GM19438 (cell line): ENCODE measurements at regions not wholly inside any gene's neighbourhood (a gene's known extent, or its start where the extent isn't known, plus 50 kb on each side); places are given as distances from the start of the nearest gene placed in this dataset.

Experiments
- ATAC-seq: cut with Tn5 transposase; IDR thresholded peaks from one replicate; pipeline ENCODE4 v1.9.1; 2021; ENCODE audit warnings: low read depth; ENCODE audit not compliant: unreplicated experiment

DNA sequence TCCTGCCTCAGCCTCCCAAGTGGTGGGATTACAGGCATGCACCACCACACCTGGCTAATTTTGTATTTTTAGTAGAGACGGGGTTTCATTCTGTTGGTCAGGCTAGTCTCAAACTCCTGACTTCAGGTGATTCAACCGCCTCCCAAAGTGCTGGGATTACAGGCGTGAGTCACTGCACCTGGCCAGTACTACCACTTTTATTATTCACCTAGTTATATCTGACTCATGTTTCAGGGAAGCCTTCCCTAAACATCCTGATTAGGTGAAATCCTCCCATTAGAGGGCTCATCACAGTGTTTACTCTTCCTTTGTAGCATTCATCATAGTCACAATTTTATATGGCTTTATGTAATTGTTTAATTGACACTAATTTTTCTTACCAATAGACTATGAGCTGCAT lies 295.3 kb upstream of the SOX5 start:
- no peak for ATAC-seq

DNA sequence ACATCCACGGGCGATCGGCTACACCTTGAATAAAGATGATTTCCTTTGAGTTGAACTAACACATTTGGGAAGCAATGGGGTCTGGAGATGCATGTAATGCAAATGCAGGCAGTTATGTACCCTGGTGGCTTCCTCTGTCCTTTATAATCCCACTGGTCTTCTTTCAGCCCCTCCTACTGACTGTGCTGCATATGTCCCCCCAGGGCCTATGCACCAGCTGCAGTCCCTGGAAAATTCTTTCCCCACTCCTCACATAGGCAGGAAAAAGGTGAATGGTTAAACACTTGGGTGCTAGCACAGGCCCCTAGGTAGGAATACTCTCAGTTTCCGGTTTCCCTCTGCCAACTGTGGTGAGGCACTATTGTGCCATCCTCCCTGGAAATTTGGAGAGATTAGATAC lies 294.8 kb upstream of the SOX5 start:
- no peak for ATAC-seq

DNA sequence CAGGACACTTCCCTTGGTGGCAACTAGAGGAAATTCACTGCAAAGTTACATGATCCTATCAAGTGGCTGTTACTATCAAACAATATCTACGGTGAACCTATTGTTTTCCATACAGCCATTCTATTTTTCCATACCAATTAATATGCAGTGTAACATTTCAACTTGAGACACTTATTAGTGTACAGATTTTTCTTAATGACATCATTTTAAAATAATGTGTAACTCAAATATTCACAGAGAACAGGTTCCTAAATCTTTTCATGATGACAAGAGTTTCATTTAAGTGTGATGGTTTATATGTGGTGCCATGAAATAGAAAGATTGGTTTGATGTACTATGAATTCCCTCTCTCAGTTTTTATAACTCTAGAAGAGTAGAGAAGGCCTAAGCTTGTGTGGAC lies 291.2 kb upstream of the SOX5 start:
- ATAC-seq: no peak

DNA sequence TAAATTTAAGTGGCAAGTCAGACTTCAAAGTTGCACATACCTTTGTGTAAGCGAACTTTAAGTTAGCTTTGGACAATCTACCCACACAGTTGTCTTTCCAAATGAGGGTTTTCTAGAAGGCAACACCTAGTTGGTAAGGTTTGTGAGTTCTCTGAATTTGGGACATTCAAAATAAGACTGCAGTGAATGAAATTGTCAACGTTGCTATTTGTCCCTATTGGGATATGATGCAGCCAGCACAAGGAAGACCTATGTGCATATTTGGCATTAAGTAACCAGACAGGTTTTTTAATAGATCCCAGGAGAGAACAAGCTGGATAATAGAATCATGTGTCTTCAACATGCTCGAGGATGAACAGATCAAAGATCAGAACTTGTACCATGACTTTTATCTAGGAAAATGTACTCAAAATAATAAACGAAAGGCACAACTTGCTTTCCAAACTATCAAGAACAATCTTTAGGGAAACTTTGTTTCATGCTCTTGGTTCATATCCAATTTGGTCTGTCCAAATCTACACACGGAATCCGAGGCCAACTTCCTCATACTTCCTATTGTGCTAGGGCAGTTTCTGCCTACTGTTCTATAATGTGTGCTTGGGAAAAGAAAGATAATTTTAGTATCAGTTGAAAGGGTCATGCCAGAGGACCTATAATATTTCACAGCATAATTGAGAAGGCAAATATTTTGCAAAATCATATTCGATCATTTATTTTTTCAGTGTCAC lies 284.2 kb upstream of the SOX5 start:
- ATAC-seq: no peak

DNA sequence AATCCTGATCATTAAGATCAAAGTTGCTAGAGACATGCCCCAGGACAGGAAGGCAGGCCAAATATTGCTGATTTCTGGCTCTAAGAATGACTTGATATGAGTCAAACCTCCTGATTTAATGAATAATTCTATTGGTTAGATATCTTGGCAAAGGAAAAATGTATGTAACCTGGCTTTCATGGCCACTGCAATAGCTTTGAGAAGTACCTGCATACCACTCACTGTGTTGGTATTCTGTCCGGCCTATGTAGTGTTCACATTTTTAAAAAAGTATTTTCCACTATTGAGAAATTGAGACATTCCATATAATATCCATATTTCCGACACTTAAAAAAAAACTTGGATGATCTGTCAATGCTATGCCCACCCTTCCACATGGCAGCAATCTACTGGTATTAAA lies 283.1 kb upstream of the SOX5 start:
- no peak for ATAC-seq

DNA sequence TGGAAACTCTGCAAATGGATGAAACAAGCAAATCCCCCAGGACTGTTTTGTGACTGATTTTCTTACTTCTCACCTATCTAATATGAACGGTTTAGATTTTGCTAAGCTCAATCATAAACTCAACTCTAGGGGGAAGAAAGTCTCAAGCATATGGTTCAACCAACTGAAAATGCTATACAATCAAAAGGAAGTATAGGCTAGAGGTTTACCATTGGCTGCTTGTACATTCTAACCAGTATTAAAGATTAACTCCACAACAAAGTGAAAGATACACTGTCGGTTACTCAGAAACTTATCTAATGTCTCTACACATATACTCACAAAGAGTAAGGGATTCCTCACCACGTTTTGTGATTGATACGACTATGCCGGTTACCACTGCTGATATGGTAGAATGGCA lies 281.8 kb upstream of the SOX5 start:
- peak; percentile 90 for ATAC-seq

DNA sequence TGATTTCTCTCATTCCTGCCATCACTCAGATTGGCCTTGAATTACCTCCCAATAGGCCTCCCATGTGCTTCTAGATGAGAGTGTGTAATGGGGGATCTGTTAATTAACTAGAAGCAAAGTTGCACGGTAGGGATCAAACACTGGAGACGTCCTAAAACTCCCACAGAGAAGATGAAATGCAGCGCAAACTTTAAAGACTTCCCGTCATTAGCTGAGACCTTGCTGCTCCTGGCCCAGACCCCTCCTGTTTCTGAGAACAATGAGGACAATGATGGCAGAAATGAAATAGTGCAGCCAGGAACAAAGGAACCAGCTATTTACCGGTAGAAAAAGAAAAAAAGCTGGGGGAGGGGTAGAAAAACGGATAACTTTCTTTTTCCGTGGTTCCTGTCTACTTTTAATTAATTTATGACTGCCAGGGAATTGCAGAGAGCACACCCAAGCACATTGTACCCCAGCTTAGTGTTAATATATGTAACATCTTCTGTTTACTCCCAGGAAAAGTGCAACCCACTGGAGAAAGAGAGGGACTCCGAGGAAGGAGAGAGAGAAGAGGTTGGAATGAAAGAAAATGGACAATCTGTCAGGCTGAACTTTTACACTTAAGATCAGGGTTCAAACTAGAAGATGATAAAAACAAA lies 280.7 kb upstream of the SOX5 start:
- no peak for ATAC-seq

DNA sequence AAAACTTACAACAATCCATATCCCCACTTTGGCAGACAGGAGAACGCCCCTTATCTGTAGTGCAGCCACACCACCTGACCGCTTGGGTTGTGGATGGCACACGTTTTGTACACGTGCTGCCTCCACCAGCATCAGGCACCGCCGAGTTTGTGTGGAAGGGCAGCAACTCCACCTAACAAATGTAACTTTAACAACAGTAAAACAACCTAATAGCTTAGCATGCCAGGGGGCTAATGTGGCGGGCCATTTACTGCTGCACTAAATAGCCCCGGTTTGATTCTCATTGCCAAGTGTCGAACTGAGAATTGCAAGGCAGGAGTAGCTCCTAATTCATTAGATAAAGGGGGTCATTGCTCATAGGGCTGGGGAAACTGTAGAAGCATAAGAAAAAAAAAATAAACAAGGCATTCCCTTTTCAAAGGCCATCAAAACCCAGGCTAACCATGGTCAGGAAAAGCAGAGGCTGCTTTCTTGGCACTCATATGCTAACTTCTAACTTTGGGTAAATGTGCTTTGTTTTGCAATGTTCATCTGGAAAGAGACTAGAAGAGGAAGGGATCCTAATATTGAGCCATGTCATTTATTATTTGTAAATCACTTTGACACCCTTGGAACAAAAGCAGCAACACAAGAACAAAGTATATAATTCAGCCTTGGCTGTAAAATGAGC lies 279.7 kb upstream of the SOX5 start:
- ATAC-seq: no peak

DNA sequence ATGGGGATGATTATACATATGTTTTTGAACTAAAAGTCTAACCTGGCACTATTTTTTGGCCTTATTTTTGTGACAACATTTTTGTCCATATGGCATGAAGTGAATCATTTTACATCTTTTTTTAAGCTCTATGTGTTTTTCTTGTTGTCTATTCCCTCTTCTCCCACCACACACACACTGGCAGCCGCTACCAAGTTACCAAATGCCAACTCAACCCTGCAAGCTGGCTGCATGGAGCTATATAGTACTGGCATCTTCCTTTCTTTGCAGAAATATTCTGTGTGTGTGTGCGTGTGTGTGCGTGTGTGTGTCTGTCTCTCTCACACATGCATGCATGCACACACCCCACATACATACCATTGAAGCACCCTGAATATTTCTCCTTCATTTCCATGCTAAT lies 278.9 kb upstream of the SOX5 start:
- no peak for ATAC-seq

DNA sequence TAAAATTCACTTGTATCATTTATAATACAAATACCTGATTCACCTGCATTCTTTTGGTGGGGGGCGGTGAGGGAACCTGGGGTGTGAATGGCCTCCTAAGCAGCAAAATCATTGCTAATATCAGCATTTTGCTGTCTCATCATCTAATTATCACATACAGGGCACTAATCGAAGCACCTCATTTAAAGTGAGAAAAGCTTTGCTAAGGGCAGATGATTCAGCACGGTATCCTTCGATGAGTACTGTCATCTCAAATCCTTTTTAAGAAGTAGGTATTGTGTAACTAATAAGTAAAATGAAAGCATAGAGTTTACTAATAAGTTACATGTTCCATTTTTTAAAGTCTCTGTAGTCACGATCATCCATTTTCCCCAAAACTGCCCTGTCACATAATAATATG lies 278.1 kb upstream of the SOX5 start:
- ATAC-seq: no peak

DNA sequence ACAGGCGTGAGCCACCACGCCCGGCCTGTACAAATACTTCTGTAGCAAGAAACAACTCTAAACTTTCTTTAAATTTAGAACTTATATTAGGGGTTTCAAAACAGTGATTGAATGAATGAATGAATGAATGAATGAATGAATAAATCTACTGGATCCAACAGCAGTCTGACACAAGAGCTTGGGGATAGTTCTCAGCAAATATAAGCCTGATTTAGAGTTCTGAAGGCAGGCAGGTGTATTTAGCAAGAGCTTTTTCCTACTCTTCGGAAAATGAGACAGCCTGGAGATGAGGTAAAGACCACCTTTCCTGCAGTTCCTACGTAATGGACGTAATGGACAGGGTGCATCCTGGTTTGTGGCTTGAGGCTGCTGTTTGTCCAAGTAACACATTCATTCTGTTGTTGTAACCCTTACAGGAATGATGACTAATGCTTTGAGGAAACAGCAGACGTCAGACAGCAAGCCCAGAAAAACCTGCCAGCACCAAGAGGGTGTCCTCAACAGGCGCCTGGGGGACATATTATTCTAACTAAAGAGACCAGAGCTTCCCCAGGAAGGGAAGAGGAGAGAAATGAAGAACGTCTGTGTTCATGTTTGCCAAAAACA lies 277.4 kb upstream of the SOX5 start:
- no peak for ATAC-seq

DNA sequence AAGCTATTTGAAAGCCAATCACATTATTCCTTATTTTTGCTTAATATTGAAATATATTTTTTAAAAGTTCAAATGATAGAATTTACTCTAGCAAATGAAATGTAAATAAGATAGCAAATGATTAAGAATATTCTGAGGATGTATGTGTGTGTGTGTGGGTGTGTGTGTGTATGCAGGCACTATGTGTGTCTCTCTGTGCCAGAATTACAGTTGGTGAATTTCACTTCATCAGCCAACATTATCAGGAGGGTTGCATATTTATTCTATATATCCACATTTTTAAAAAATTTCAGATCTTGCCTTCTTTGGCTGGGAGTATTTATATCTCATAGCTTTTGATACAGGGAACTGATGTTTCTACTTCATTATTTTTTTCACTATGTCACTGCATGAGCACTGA lies 274.9 kb upstream of the SOX5 start:
- ATAC-seq: no peak

DNA sequence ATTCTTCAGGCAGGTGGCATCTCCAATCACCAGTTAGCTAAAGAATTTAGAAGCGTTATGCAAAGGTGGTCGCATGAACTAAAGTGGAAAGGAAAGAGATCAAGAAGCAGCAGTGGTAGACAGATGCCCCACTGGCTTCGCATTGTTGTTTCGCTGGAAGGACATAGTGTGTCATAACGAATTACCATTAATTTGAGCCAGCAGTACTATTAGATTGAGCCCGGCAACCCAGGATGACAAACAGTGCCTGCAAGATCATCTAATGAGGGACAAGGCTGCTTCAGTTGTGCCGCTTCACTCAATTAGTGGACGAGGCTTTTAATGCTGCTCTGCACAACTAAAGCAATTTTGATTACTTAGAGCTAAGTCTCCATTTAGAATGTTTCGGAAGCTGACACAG lies 274.5 kb upstream of the SOX5 start:
- ATAC-seq: no peak

DNA sequence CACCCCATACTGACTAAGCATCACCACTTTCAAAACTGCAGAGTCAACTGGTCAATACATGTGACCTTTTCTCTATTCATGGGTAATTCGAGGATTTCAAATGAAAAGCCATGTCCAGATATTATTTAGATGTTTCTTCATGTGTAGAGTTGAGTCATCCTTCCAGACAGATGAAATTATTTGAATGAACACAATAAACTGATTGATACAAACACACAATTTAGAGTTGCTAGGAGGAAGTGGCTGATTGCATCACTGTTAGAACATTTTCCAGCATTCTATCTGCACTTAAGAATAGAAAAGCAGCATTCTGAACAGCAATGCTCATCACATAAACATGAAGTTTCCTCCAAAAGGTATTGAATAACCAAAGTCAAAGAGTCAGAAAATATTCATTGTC lies 273.5 kb upstream of the SOX5 start:
- no peak for ATAC-seq

DNA sequence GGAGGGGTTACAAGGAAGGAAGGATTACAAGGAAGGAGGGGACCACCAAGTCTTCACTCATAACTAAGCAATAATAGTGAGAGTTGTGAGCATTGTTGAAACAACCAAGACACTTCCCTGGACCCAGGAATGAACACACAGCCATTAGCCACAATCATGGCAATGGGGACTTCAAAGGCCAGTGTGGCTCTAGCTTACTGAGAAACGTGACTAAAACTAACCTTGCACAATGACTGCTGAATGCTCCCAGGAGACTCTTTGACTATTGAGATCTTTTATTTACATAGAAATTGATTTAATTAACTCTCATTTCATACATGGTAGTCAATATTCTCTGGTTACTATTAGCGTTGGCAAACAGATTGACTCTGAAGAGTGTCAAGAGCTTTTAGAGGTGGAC lies 263.0 kb upstream of the SOX5 start:
- no peak for ATAC-seq

DNA sequence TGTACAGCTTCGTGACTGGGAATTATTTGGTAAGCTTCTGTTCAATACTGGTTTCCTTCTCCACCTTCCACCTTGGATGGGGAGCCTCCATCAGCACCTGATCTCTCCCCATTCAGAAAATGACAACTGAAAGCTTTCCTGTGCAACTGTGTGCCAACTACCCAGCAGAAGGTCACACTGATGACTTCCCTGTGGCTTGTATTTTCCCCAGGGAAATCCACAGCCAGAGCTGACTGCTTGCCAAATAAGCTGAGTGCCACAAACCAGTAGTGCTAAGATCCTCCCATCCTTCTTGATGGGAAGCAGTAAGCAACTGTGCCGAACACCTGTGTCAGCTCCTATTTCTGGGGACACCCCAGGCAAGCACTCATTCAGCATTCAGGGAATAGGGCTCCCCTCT lies 257.2 kb upstream of the SOX5 start:
- ATAC-seq: no peak

DNA sequence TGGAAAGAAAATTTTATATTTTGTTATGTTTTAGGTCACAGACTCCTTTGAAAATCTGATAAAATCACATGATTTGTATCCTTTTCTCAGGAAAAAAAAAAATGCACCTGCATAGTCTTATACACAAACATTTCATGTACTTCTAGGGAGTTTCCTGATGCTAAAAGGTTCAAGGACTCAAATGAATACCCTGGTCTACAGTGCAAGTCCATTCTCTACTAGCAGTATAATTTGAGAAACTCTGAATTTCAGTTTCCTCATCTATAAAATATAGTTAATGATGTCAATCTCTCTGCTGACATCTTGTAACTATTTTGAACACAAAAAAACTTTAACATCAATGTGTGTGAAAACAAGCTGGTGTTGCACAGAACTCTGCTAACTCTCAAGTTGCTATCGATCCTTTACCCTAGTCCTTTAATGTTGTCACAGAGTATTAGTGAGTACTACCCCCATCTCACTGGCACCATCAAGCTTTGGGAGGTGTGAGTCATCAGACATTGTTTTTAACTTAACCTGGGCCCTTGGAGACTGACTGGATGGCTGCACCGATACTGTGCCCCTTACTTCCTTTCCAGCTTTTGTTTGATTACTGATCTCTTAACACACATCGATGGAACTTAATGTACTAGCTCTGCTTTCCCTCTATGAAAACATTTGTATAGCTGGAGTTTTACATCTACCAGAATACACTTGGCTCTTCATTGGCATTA lies 251.9 kb upstream of the SOX5 start:
- ATAC-seq: no peak

DNA sequence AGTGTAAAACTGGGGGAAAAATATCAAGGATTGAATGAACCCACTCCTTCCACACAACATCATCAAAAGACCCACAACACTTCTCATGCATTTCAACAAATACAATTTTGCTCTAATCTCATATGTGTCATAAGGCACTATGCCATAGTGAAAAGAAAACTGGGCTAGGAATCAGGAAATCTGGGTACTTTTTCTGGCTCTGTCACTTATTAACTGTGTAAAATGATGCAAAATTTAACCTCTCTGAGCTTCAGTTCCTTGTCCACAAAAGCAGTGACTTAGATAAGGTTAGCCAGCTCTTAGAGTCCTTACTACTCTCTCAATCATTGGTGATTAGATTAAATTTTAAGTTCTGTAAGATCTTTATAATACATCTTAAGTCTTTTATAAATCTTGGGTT lies 250.5 kb upstream of the SOX5 start:
- no peak for ATAC-seq

DNA sequence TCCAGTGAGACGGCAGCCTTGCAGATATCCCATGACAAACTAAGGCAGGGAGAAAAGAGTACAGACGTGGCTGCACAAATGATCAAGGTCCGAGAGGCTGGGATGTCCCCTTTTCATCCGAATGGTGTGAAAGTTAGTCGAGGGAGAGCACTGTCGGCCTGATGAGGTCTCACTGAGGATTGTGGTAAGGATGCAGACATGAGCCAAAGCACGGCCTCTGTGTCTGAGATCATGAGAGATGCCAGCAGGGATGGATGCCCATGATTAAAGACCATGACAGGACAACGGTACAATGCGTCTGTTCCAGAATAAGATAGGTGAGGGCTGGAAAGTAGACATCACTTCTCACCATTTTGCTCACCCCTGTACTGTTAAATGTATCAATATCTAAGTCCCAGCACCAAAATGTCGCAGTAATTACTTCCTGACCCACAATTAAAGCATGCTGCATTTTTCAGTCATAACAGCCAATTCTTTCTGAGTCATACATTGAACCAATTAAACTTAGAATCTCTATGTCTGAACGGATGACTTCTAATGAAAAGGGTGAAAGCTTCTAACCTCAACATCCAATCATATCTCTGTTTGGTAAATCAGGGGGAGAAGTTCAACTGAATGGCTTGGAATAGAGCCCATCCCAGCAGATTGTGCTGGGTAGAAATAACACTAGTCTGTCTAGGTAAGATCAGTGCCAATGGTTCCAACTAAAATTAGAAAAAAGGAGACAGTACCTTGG lies 249.6 kb upstream of the SOX5 start:
- no peak for ATAC-seq

DNA sequence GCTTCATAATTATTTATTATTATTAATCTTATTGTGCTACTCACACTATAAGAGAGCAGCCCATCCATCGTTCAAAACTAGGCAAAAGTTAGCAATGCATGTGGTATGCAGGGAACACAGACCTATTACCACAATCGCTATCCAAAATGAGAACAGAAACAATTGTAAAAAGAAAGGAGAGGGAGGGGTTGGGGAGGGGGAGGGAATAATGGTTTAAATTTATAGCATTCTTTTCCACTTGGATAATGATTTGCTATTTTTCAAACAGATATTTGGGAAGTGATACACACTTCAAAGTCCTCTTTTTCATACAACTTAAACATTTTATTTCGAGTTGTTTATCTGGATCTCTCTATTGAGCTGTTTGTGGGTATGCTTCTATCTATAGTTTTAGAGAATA lies 248.6 kb upstream of the SOX5 start:
- no peak for ATAC-seq
